ENCODE measurements at regions not wholly inside any gene's neighbourhood (a gene's known extent, or its start where the extent isn't known, plus 50 kb on each side); places are given as distances from the start of the nearest gene placed in this dataset.

- Histone ChIP-seq H3K27me3 (ENCODE audit: insufficient read depth, low read length) (no peaks in the 10 kb centered on the region), H3K79me2 (ENCODE audit: control insufficient read depth, insufficient read depth, low read length, unreplicated experiment) (no peaks in the 10 kb centered on the region), H3K4me1 (ENCODE audit: control insufficient read depth, insufficient read depth, low read length, unreplicated experiment) (no peaks in the 10 kb centered on the region), H3K27ac (ENCODE audit: low read depth, low read length) (no peak overlapping the region), H3K36me3 (ENCODE audit: insufficient read depth, low read length) (no peaks in the 10 kb centered on the region), H3K4me3 (ENCODE audit: low read depth, low read length) (no peak overlapping the region), H2AFZ (ENCODE audit: low read length, unreplicated experiment) (no peak overlapping the region)
Measured at GRCh38 chr18:77622009-77622692, 372.5 kb downstream of the GALR1 start.

GRCh38 chr18:77632758-77633157 is 383.1 kb downstream of the GALR1 start:
- Histone ChIP-seq H3K27me3 (ENCODE audit: insufficient read depth, low read length) (no peaks in the 10 kb centered on the region), H3K4me1 (ENCODE audit: control insufficient read depth, insufficient read depth, low read length, unreplicated experiment) (no peaks in the 10 kb centered on the region), H3K4me3 (ENCODE audit: low read depth, low read length) (no peak overlapping the region), H3K27ac (ENCODE audit: low read depth, low read length) (no peak overlapping the region), H2AFZ (ENCODE audit: low read length, unreplicated experiment) (no peak overlapping the region), H3K36me3 (ENCODE audit: insufficient read depth, low read length) (no peaks in the 10 kb centered on the region), H3K79me2 (ENCODE audit: control insufficient read depth, insufficient read depth, low read length, unreplicated experiment) (no peaks in the 10 kb centered on the region)

GRCh38 chr18:77634494-77634893 is 384.8 kb downstream of the GALR1 start:
- H3K27ac ChIP-seq (ENCODE audit: low read depth, low read length): no peak overlapping the region
- no peaks in the 10 kb centered on the region for H3K79me2 ChIP-seq (ENCODE audit: control insufficient read depth, insufficient read depth, low read length, unreplicated experiment)
- no peaks in the 10 kb centered on the region for H3K4me1 ChIP-seq (ENCODE audit: control insufficient read depth, insufficient read depth, low read length, unreplicated experiment)
- no peak overlapping the region for H2AFZ ChIP-seq (ENCODE audit: low read length, unreplicated experiment)
- H3K27me3 ChIP-seq (ENCODE audit: insufficient read depth, low read length): no peaks in the 10 kb centered on the region
- H3K36me3 ChIP-seq (ENCODE audit: insufficient read depth, low read length): no peaks in the 10 kb centered on the region
- no peak overlapping the region for H3K4me3 ChIP-seq (ENCODE audit: low read depth, low read length)

GRCh38 chr18:77635451-77635850 is 385.8 kb downstream of the GALR1 start:
- Histone ChIP-seq H3K27ac (ENCODE audit: low read depth, low read length) (no peak overlapping the region), H2AFZ (ENCODE audit: low read length, unreplicated experiment) (no peak overlapping the region), H3K79me2 (ENCODE audit: control insufficient read depth, insufficient read depth, low read length, unreplicated experiment) (no peaks in the 10 kb centered on the region), H3K4me3 (ENCODE audit: low read depth, low read length) (no peak overlapping the region), H3K27me3 (ENCODE audit: insufficient read depth, low read length) (no peaks in the 10 kb centered on the region), H3K4me1 (ENCODE audit: control insufficient read depth, insufficient read depth, low read length, unreplicated experiment) (no peaks in the 10 kb centered on the region), H3K36me3 (ENCODE audit: insufficient read depth, low read length) (no peaks in the 10 kb centered on the region)

- H3K79me2 ChIP-seq (ENCODE audit: control insufficient read depth, insufficient read depth, low read length, unreplicated experiment): no peaks in the 10 kb centered on the region
- no peak overlapping the region for H3K27ac ChIP-seq (ENCODE audit: low read depth, low read length)
- no peaks in the 10 kb centered on the region for H3K36me3 ChIP-seq (ENCODE audit: insufficient read depth, low read length)
- H3K27me3 ChIP-seq (ENCODE audit: insufficient read depth, low read length): no peaks in the 10 kb centered on the region
- H3K4me1 ChIP-seq (ENCODE audit: control insufficient read depth, insufficient read depth, low read length, unreplicated experiment): no peaks in the 10 kb centered on the region
- H3K4me3 ChIP-seq (ENCODE audit: low read depth, low read length): no peak overlapping the region
- H2AFZ ChIP-seq (ENCODE audit: low read length, unreplicated experiment): no peak overlapping the region
Measured at GRCh38 chr18:77635858-77636257, 386.2 kb downstream of the GALR1 start.

GRCh38 chr18:77645170-77645872 is 395.7 kb downstream of the GALR1 start:
- Histone ChIP-seq H3K36me3 (ENCODE audit: insufficient read depth, low read length) (no peaks in the 10 kb centered on the region), H3K79me2 (ENCODE audit: control insufficient read depth, insufficient read depth, low read length, unreplicated experiment) (no peaks in the 10 kb centered on the region), H2AFZ (ENCODE audit: low read length, unreplicated experiment) (no peak overlapping the region)

GRCh38 chr18:77647472-77647871 is 397.8 kb downstream of the GALR1 start:
- Histone ChIP-seq H3K27ac (ENCODE audit: low read depth, low read length) (no peak overlapping the region), H3K4me3 (ENCODE audit: low read depth, low read length) (no peak overlapping the region), H3K27me3 (ENCODE audit: insufficient read depth, low read length) (no peaks in the 10 kb centered on the region), H2AFZ (ENCODE audit: low read length, unreplicated experiment) (no peak overlapping the region), H3K4me1 (ENCODE audit: control insufficient read depth, insufficient read depth, low read length, unreplicated experiment) (no peaks in the 10 kb centered on the region), H3K36me3 (ENCODE audit: insufficient read depth, low read length) (no peaks in the 10 kb centered on the region), H3K79me2 (ENCODE audit: control insufficient read depth, insufficient read depth, low read length, unreplicated experiment) (no peaks in the 10 kb centered on the region)

More at GRCh38 chr18:77645170-77645872, 395.7 kb downstream of the GALR1 start:
- Histone ChIP-seq H3K27me3 (ENCODE audit: insufficient read depth, low read length) (no peaks in the 10 kb centered on the region), H3K4me1 (ENCODE audit: control insufficient read depth, insufficient read depth, low read length, unreplicated experiment) (no peaks in the 10 kb centered on the region), H3K4me3 (ENCODE audit: low read depth, low read length) (no peak overlapping the region), H3K27ac (ENCODE audit: low read depth, low read length) (no peak overlapping the region)

- H2AFZ ChIP-seq (ENCODE audit: low read length, unreplicated experiment): no peak overlapping the region
- H3K4me3 ChIP-seq (ENCODE audit: low read depth, low read length): no peak overlapping the region
- no peaks in the 10 kb centered on the region for H3K36me3 ChIP-seq (ENCODE audit: insufficient read depth, low read length)
- no peak overlapping the region for H3K27ac ChIP-seq (ENCODE audit: low read depth, low read length)
- H3K79me2 ChIP-seq (ENCODE audit: control insufficient read depth, insufficient read depth, low read length, unreplicated experiment): no peaks in the 10 kb centered on the region
- H3K27me3 ChIP-seq (ENCODE audit: insufficient read depth, low read length): no peaks in the 10 kb centered on the region
- no peaks in the 10 kb centered on the region for H3K4me1 ChIP-seq (ENCODE audit: control insufficient read depth, insufficient read depth, low read length, unreplicated experiment)
Measured at GRCh38 chr18:77648411-77648810, 398.8 kb downstream of the GALR1 start.

GRCh38 chr18:77650799-77651385 is 401.2 kb downstream of the GALR1 start:
- H3K27me3 ChIP-seq (ENCODE audit: insufficient read depth, low read length): no peaks in the 10 kb centered on the region
- H3K36me3 ChIP-seq (ENCODE audit: insufficient read depth, low read length): no peaks in the 10 kb centered on the region
- no peak overlapping the region for H2AFZ ChIP-seq (ENCODE audit: low read length, unreplicated experiment)
- no peaks in the 10 kb centered on the region for H3K4me1 ChIP-seq (ENCODE audit: control insufficient read depth, insufficient read depth, low read length, unreplicated experiment)
- no peak overlapping the region for H3K27ac ChIP-seq (ENCODE audit: low read depth, low read length)
- H3K79me2 ChIP-seq (ENCODE audit: control insufficient read depth, insufficient read depth, low read length, unreplicated experiment): no peaks in the 10 kb centered on the region
- H3K4me3 ChIP-seq (ENCODE audit: low read depth, low read length): no peak overlapping the region

- H3K4me1 ChIP-seq (ENCODE audit: control insufficient read depth, insufficient read depth, low read length, unreplicated experiment): no peaks in the 10 kb centered on the region
- no peak overlapping the region for H3K27ac ChIP-seq (ENCODE audit: low read depth, low read length)
- no peak overlapping the region for H2AFZ ChIP-seq (ENCODE audit: low read length, unreplicated experiment)
- no peaks in the 10 kb centered on the region for H3K36me3 ChIP-seq (ENCODE audit: insufficient read depth, low read length)
- H3K79me2 ChIP-seq (ENCODE audit: control insufficient read depth, insufficient read depth, low read length, unreplicated experiment): no peaks in the 10 kb centered on the region
- no peak overlapping the region for H3K4me3 ChIP-seq (ENCODE audit: low read depth, low read length)
- H3K27me3 ChIP-seq (ENCODE audit: insufficient read depth, low read length): no peaks in the 10 kb centered on the region
Measured at GRCh38 chr18:77651441-77651840, 401.8 kb downstream of the GALR1 start.

- H3K27me3 ChIP-seq (ENCODE audit: insufficient read depth, low read length): no peaks in the 10 kb centered on the region
- no peak overlapping the region for H2AFZ ChIP-seq (ENCODE audit: low read length, unreplicated experiment)
- no peak overlapping the region for H3K4me3 ChIP-seq (ENCODE audit: low read depth, low read length)
- no peaks in the 10 kb centered on the region for H3K4me1 ChIP-seq (ENCODE audit: control insufficient read depth, insufficient read depth, low read length, unreplicated experiment)
- H3K79me2 ChIP-seq (ENCODE audit: control insufficient read depth, insufficient read depth, low read length, unreplicated experiment): no peaks in the 10 kb centered on the region
- no peak overlapping the region for H3K27ac ChIP-seq (ENCODE audit: low read depth, low read length)
- H3K36me3 ChIP-seq (ENCODE audit: insufficient read depth, low read length): no peaks in the 10 kb centered on the region
Measured at GRCh38 chr18:77653792-77654191, 404.1 kb downstream of the GALR1 start.
